ENCODE measurements at regions not wholly inside any gene's neighbourhood (a gene's known extent, or its start where the extent isn't known, plus 50 kb on each side); places are given as distances from the start of the nearest gene placed in this dataset.

GRCh38 chr12:67593041-67593440 lies 55.5 kb upstream of the DYRK2 start:
- Histone ChIP-seq H2AFZ (ENCODE audit: low read depth, low read length) (no peak overlapping the region), H3K4me3 (no peak overlapping the region), H3K4me1 (replicated peaks in 1 of 2; ENCODE audit: control insufficient read depth in 2 of 2, insufficient read depth in 2 of 2, low read length in 2 of 2) (no peaks in the 10 kb centered on the region), H3K4me2 (ENCODE audit: insufficient read depth, low read length) (no peak overlapping the region), H4K20me1 (replicated peaks; ENCODE audit: control insufficient read depth, insufficient read depth, low read length) (no peaks in the 10 kb centered on the region), H3K9ac (ENCODE audit: insufficient read depth in 1 of 2, low read depth in 2 of 2, low read length in 2 of 2) (no peak overlapping the region), H3K27me3 (ENCODE audit: control insufficient read depth in 2 of 2, insufficient read depth in 2 of 2, low read length in 2 of 2) (no peaks in the 10 kb centered on the region), H3K27ac (ENCODE audit: extremely low read depth, low read depth, low read length) (no peak overlapping the region), H3K9me1 (ENCODE audit: control insufficient read depth, insufficient read depth, low read length) (no peaks in the 10 kb centered on the region), H3K9me3 (replicated peaks; ENCODE audit: control insufficient read depth, insufficient read depth, low read depth, low read length) (no peaks in the 10 kb centered on the region), H3K36me3 (ENCODE audit: control insufficient read depth, insufficient read depth, low read length) (no peaks in the 10 kb centered on the region), H3K79me2 (ENCODE audit: control insufficient read depth, insufficient read depth, low read length) (no peaks in the 10 kb centered on the region)
- ChIA-PET POLR2A (no interaction called here), CTCF (ENCODE audit: low intra/inter-chr PET ratio) (no interaction called here)
- no peak for DNase-seq (ENCODE audit: extremely low read depth in 1 of 4, low spot score in 3 of 4)
- intact Hi-C loops (cut with micrococcal nuclease) (no loop called here), in situ Hi-C loops (cut with MboI) (no loop called here)
- no peak for FAIRE-seq
- no peak for ATAC-seq
- BruUV-seq (replicated peaks) = no TSS peak
- no peak for TF ChIP-seq TBP (optimal IDR thresholded peaks at IDR 0.05; ENCODE audit: low read depth, low read length)
- TF ChIP-seq HES1 (IDR thresholded peaks at IDR 0.05; ENCODE audit: low read depth) = no peak
- TF ChIP-seq SETDB1 (IDR thresholded peaks at IDR 0.05; ENCODE audit: low read length) = no peak

GRCh38 chr12:67593461-67594330 lies 54.8 kb upstream of the DYRK2 start:
- H3K4me3 ChIP-seq = no peak overlapping the region
- H3K36me3 ChIP-seq (ENCODE audit: control insufficient read depth, insufficient read depth, low read length) = no peaks in the 10 kb centered on the region
- in situ Hi-C loops (cut with MboI) = no loop called here
- no peaks in the 10 kb centered on the region for H3K9me1 ChIP-seq (ENCODE audit: control insufficient read depth, insufficient read depth, low read length)
- H3K9ac ChIP-seq (ENCODE audit: insufficient read depth in 1 of 2, low read depth in 2 of 2, low read length in 2 of 2) = no peak overlapping the region
- CTCF ChIA-PET (ENCODE audit: low intra/inter-chr PET ratio) = no interaction called here
- intact Hi-C loops (cut with micrococcal nuclease) = no loop called here
- no TSS peak for BruUV-seq (replicated peaks)
- DNase-seq (ENCODE audit: extremely low read depth in 1 of 4, low spot score in 3 of 4) (no peak), ATAC-seq (no peak), FAIRE-seq (no peak)
- H3K79me2 ChIP-seq (ENCODE audit: control insufficient read depth, insufficient read depth, low read length) = no peaks in the 10 kb centered on the region
- no peak overlapping the region for H2AFZ ChIP-seq (ENCODE audit: low read depth, low read length)
- H4K20me1 ChIP-seq (replicated peaks; ENCODE audit: control insufficient read depth, insufficient read depth, low read length) = no peaks in the 10 kb centered on the region
- no peaks in the 10 kb centered on the region for H3K9me3 ChIP-seq (replicated peaks; ENCODE audit: control insufficient read depth, insufficient read depth, low read depth, low read length)
- 0% methylated on average over 2 of the region's 2 CpGs for WGBS (ENCODE audit: insufficient coverage, low coverage, missing lambda C conversion rate)
- H3K27ac ChIP-seq (ENCODE audit: extremely low read depth, low read depth, low read length) = no peak overlapping the region
- no peaks in the 10 kb centered on the region for H3K4me1 ChIP-seq (replicated peaks in 1 of 2; ENCODE audit: control insufficient read depth in 2 of 2, insufficient read depth in 2 of 2, low read length in 2 of 2)
- no peaks in the 10 kb centered on the region for H3K27me3 ChIP-seq (ENCODE audit: control insufficient read depth in 2 of 2, insufficient read depth in 2 of 2, low read length in 2 of 2)
- POLR2A ChIA-PET = no interaction called here
- no peak overlapping the region for H3K4me2 ChIP-seq (ENCODE audit: insufficient read depth, low read length)
- TF ChIP-seq CBX5 (IDR thresholded peaks at IDR 0.05; ENCODE audit: borderline replicate concordance, low read depth) (no peak), SRSF7 (optimal IDR thresholded peaks at IDR 0.05; ENCODE audit: low read depth, low read length) (no peak), CEBPZ (IDR thresholded peaks at IDR 0.05; ENCODE audit: borderline replicate concordance, low read depth, low read length) (no peak), ZBTB33 (CRISPR knock-in tag; IDR thresholded peaks at IDR 0.05) (no peak), MEF2D (tag; conservative IDR thresholded peaks at IDR 0.05; ENCODE audit: low read depth) (no peak), CXXC5 (CRISPR knock-in tag; IDR thresholded peaks at IDR 0.05) (no peak), ZNF766 (CRISPR knock-in tag; conservative IDR thresholded peaks at IDR 0.05) (no peak)

All from K562 (cell line).